DMS153 treated with DMSO at 0.1 percent for 48 hours (cell line): ENCODE measurements at regions not wholly inside any gene's neighbourhood (a gene's known extent, or its start where the extent isn't known, plus 50 kb on each side); places are given as distances from the start of the nearest gene placed in this dataset.
A peak's percentile ranks its signal among the peaks of the same experiment; 100 is the strongest.
"Not testable (repeated sequence)": the region's sequence is repeated elsewhere in the genome, so short reads cannot be mapped to it uniquely, and the experiment has no call there.

ENCODE experiments used
- DNase-seq: peaks from one replicate; lab custom pipeline; 2025; ENCODE audit not compliant: unreplicated experiment; lab: John Stamatoyannopoulos, UW

DNA sequence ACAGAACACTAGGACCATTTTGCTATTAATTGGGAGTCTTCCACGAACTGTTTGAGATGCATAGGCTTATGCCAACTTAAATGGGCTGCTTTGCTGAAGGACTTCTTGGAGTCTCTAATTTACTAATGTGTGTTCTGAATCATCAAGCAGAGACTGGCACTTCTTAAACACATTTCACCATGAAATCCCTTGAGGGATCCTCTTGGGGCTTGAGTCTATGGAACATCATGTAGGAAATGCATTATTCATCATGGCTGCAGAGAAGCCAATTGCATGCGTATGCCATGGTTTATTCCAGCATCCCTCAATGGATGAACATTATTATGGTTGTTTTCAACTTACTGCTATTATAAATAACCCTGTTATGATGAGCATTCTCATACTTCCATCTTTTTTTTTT lies 73.4 kb downstream of the FGD2 start:
- no peak for DNase-seq

DNA sequence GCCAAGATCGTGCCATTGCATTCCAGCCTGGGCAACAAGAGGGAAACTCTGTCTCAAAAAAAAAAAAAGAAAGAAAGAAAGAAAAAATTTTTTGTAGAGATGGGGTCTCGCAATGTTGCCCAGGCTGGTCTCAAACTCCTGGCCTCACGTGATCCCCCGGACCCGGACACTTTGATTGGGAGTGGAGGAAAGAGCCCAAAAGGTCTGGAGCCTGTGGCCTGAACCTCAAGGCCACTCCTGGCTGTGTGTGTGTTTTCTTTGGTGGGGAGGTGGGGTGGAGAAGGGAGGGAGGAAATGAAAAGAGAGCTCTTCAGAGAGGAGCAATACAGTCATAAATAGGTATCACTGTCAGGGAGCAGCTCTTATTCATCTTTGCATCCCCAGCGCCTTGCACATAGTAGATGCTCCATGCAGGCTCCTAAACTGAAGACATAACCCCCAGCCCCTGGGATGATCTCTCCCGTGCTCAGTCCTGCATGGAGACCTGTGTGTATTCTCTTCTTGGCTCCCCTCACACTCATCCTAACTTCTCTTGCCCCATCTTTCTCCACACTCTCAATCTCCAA lies 75.7 kb downstream of the FGD2 start:
- no peak for DNase-seq

DNA sequence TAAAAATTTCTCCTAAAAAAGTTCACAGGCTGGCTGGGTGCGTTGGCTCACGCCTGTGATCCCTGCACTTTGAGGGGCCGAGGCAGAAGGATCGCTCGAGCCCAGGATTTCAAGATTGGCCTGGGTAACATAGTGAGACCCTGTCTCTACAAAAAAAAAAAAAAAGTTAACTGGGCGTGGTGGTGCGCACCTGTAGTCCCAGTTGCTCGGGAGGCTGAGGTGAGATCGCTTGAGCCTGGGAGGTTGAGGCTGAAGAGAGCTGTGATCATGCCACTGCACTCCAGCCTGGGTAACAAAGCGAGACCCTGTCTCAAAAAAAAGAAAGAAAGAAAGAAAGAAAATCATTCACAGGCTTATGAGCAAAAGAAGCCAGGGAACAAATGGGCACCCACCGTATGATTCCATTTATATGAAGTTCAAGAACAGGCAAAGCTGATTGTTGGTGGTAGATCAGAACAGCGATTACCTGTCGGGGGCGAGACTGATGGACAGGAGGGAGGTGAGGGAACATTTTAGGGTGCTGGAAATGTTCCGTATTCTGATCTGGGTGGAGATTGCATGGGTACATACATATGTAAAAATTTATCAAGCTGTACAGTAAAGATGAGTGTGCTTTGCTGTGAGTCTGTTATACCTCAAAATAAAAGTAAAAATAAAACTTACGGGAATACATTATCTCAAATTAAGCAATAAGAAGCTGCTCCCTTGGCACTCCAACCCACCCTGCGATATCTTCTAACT lies 77.1 kb downstream of the FGD2 start:
- no peak for DNase-seq

DNA sequence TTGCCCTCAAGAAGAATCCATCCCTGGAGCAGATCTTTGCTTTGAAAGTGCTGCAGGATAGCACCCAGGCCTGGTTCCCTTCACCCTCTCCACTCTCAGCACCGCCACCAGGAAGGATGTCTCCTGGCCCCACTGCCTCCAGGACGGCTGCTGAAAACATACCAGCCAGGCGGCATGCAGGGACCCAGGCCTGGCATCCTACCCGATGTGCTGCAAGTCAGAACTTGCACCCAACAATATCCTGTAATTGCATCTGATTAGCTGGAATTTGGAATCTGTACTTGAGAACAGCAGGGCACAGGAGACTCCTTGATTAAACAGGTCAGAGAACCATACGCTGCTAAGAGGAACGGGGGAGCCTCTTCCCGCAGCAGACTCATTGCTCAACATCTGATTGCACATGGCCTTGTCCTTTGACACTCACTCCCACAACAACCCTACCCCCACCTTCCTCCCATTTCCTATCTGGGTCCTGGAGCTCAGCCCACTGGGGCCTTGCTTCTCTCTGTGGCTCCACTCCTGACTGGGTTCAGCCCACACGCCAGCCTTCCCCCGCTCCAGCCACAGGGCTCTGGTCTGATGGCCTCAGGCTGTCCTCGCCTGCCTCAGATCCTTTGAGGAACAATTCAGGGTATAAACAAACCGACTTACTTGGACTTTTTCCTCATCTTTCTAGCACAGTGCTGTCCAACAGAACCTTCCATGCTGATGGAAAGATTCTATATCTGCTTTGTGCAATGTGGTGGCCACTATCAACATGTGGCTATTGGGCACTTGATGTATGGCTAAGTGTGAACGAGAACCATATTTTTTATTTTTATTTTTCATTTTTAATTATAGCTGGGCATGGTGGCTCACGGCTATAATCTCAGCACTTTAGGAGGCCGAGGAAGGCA lies 78.0 kb downstream of the FGD2 start:
- DNase-seq: no peak

DNA sequence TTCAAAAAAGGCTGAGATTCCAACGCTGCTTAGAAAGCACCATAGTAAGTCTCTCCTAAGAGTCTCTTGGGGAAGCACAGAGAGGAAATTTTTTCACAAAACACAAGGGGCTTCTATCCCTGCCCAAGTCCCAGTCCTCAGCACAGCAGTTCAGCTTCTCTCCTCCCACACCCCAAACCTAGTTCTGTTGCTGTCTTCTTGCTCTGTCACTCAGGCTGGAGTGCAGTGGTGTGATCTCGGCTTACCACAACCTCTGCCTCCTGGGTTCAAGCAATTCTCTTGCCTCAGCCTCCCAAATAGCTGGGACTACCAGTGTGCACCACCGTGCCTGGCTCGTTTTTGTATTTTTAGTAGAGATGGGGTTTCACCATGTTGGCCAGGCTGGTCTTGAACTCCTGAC lies 79.2 kb downstream of the FGD2 start:
- DNase-seq: not testable (repeated sequence)

DNA sequence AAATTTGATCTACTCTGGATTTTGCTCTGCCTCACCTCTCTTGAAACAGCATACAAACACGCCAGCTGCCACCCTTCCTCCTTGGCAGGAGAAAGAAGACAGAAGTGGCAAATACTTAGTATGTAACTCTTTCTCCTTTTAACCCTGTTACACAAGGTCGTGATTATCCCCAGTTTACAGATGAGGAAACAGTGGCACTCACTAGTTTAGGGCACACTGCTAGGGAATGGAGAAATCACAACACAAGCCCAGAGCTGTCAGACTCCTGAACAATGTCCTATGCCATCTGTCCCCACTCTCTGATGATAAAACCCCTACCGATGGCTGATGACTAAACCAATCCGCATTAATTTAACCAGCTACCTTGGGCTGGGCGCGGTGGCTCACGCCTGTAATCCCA lies 79.7 kb downstream of the FGD2 start:
- no peak for DNase-seq

DNA sequence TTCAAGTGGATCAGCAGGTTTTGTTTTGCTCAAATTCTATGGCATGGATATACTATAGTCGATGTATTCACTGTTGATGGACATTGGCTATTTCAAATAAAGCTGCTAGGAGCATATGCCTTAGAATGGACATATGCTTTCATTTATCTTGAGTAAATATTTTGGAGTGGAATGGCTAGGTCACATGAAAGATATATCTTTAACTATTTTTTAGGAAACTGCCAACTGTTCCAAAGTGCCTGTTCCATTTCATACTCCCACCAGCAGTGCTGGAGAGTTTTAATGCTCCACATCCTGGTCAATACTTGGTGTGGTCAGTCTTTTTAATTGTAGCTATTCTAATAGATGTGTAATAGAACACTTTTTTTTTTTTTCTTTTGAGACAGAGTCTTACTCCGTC lies 81.1 kb upstream of the PIM1 start:
- no peak for DNase-seq

DNA sequence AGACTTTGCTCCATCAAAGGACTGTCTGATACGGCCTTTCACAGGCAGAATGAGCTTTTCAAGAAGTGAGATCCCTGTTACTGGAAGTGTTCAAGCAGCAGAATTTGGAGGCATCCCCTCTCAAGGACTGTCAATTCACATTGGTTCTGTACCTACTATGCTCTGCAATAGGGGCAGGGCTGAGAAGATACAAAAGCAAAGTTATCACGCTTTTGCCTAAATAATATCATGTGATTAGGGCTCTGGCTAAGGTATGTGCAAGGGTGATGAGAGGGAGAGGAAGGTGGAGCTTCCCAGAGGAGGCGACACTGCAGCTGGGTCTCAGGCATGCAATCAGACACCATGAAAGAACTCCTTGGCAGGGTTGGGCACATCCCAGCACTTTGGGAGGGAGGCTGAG lies 80.2 kb upstream of the PIM1 start:
- DNase-seq: no peak

DNA sequence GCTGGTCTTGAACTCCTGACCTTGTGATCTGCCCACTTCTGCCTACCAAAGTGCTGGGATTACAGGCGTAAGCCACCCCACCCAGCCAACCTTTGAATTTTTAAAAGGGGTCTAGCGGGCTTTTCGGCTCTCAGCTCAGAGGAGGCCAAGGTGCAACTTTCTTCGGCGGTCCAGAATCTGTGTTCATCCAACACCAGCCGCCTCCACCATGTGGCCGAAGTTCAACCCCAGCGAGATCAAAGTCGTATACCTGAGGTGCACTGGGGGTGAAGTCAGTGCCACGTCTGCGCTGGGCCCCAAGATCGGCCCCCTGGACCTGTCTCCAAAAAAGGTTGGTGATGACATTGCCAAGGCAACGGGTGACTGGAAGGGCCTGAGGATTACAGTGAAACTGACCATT lies 78.8 kb upstream of the PIM1 start:
- DNase-seq: not testable (repeated sequence)

DNA sequence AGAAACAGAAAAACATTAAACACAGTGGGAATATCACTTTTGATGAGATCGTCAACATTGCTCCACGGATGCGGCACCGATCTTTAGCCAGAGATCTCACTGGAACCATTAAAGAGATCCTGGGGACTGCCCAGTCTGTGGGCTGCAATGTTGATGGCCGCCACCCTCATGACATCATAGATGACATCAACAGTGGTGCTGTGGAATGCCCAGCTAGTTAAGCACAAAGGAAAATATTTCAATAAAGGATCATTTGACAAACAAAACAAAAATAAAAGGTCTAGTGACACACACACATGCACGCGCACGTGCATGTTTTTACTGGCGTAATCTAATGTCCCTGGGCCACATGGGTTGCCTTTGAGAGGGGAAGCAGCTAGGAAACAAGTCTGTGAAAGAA lies 78.4 kb upstream of the PIM1 start:
- not testable (repeated sequence) for DNase-seq

DNA sequence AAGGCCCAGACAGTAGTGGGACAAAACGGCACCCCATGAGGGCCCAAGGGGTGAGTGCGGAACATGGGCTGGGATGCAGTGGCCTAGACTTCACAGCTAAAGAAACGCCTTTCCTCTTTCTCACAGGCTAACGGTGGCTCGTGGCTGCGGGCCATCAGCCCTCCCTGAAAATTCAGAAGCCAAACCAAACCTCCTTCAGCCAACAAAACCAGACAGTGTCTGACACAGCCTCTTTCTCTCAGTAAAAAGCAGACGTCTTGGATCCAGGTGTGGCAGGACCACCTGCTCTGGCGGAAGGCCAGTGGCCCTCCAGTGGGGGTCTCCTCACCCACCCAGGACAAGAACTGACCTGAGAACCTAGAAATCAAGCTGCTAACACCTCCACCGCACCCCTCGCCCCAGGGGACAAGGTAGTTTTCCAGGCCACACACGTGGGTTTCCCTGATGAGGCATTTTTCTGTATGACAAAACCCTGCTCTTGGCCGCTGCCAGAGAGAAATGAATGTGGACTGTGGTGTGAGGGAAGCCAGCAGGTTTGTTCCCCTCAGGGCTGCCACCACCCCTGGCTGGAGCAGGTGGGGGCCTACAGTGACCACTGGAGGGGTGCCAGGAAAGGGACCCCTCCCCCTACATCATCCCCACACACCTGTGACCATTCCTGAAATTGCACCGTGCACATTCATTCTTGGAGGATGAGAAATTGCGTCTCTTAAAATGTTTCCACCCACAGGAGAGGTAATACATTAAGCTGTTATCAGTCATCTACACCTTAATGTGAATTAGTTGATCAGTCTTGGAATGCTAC lies 76.8 kb upstream of the PIM1 start:
- no peak for DNase-seq

DNA sequence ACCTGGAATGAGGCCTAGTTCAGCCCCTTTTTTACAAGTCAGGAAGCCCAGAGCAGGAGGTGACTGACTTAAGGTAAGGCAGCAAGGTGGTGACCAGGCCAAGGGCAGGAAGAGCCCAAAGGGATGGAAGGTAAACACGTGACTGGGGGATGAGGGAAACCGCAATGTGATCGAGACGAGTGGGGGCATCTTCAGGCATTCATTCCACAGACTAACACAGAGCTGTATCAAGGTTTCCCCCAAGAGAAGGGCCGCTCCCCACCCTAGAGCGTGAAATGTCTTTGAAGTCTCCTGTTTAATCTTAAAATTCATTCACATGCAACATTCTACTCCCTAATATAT lies 76.3 kb upstream of the PIM1 start:
- DNase-seq: no peak

DNA sequence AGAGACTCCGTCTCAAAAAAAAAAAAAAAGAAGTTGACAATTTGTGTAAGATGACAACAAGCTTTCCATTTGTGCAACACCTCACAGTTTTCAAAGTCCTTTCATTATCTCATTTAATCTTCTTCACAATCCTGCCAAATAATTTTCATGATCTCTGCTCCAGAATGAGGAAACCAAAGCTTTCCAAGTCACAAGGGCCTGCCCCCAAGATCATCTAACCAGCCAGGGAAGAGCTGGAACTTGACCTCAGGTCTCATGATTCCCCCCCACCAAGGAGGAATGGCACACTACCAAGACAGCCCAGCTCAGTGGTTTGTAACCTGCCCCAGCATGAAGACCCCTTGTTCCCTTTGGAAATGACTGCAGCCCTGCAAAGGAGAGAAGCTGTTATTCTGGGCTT lies 74.0 kb upstream of the PIM1 start:
- DNase-seq: no peak

DNA sequence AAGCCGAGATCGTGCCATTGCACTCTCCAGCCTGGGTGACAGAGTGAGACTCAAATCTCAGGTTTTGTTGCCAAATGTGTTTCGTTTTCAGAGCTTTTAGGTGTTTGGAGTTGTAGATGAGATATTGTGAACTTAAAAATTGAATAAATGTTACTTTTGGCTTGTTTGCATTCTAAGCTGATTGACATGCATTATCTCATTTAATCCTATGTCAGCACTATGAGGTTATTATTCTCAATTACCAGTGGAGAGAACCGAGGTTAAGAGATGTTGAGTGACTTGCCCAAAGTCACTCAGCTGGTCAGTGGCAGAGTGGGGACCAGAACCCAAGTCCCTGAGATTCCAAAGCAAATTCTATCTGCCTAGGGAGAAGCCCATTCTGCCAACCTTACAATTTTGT lies 72.6 kb upstream of the PIM1 start:
- no peak for DNase-seq

DNA sequence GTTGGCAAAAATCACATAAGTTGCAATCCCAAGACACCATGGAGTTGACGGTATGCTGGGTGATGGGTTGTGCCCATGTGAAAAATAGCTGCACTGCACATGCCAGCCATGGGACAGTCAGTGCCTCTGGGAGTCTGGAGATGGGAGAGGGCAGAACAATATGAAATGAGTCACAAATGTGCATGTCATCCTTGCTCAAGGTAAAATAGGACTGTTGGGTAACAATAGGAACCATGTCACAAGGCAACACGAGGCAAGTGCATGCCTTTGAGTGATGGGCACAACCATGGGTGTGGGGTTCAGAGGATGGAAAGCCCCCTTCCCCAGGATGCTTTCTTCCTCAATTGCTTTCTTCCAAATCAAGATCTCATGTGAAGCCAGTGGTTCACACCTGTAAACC lies 70.5 kb upstream of the PIM1 start:
- no peak for DNase-seq

DNA sequence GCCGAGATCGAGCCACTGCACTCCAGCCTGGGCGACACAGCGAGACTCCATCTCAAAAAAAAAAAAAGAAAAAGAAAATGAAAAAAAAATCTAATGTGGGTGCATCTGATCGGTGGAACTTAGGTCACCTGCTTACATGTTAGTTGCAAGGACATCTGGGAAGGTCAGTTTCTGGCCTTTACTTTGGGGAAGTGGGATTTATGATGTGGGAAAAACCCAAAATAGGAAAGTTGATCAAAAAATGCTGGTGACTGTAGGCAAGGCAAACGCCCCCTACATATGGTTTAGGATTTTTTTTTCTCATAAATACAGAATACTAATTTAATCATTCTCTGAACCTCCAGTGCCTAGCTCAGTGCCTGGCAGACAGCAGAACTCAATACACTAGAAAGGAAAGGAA lies 69.2 kb upstream of the PIM1 start:
- no peak for DNase-seq

DNA sequence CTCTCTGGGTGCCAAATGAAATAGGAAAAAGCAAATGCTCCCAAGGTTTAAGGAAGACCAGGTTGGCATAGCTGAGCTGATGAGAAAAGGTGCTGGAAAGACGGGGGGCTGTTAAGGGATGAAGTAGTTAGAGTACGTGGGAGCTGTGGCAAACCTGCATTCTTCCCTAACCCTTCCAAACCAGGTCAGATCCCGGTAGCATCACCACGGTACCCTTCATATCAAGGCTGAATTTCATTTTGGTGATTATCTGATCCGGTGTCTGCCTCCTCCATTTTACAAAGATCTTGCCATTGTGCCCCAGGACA lies 68.0 kb upstream of the PIM1 start:
- DNase-seq: no peak

DNA sequence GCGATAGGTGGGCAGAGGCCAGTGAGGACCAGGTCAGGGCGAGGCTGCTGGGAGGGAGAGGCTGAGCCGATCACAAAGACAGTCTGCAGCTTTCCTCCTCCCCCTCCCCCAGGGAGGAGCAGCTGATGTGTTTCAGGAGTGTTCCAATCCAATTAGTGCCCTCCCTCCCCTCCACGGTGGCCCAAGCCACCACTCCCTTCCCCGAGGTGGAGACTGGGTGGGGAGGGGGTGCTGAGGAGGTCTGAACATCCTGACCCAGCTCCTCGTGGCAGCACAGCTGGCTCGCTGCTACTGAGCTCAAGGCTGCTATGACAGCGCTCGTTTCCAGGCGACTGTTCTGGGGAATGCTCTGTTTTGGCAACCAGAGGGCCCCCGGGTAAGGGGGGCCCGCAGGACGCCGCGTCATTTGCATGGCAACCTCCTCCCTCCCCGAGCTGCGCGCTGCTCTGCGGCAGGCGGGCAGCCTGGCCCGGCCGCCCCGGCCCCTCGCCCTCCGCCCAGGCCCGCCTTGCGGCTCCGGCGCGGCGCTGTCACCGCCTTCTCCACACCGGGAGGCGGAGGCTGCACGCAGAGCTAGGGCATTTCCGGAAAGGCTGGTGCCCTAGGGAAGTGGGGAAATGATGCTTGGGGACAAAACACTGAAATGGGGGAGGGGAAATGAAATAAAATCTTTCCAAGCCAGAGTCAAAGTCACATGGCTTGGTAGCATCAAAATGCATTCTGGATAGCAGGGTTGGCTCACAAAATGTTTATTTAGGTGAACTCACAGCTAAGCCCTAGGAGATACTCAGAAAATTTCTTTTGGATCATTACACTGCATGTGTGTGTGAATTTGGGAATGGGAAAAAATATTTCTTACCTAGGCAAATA lies 67.4 kb upstream of the PIM1 start:
- DNase-seq: peak; percentile 52

DNA sequence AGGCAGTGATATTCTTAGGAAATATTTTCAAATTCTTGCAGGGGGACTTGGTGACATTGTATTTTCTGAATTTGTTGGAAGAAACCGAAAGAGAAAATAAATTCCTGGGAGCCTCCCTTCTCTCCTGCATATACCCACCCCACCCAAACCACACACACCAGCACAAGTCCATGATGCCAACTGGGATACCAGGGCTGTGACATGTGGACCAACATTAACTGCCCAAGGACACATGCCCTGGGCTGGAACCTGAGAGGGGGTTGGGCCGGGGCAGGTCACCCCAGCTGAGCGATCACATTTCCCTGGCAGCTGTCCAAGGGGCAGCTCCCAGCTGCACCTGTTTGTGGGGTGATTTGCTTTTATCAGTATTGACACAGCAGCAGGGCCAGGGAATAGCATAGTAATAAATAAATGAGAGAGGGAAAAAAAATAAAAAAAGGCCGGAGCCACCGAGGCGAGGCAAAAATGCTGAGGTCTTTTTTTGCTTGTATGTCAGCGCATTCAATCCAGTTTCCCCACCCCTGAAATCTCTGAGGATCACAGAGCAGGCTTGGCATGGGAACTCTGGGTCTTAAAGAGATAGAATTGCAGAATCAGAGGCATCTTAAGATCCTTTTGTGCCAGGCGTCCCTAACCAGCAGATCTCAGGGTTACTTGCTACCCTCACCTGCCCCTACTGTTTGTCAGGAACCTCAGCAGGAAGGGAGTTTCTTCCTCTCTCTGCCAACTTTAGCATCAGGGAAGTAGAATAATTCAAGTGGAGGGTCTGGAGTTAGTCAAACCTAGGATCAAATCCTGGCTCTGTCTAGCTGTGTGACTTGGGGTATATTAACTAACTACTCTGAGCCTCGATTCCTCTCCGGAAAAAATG lies 66.5 kb upstream of the PIM1 start:
- peak; percentile 51 for DNase-seq

DNA sequence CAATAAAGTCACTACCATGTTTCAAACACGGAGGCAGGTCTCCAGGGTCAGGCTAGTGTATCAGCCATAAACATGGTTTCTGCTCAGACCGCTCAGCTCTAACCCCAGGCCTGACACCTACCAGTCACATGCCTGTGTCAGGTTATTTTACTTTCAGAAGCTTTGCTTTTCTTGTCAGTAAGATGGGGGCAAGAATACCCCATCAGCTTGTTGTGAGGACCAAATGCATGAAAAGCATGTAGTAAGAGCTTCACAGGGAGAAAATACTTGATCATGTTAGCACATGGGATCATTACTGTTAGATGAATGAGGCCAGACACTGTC lies 65.2 kb upstream of the PIM1 start:
- DNase-seq: no peak
